Suppressor macrophage (primary cell): ENCODE measurements at regions not wholly inside any gene's neighbourhood (a gene's known extent, or its start where the extent isn't known, plus 50 kb on each side); places are given as distances from the start of the nearest gene placed in this dataset.
A peak's percentile ranks its signal among the peaks of the same experiment; 100 is the strongest.

ENCODE experiments used
- DNase-seq, 4 experiments: peaks; one replicate each; pipeline ENCODE4 v3.0.0-alpha.2; 2020 to 2022

DNA sequence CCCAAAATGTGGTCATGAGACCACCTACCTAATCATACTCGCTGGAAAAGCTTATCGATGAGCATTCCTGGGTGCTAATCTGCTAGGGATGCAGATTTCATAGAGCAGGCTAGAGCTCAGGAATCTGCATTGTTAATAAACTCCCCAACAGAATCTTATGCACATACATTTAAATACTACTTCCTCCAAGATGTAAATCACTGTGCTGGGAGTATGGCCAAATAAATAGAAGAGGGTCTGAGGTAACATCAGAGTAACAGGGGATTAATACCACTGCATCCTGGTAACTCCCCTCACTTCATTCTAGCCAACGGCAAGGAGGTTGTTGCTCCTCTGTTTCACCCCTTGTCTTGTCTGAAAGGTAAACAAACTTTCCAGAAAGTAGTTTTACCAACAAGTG lies 118.3 kb upstream of the SEMA6D start:
- no peak for DNase-seq

- no peak for DNase-seq
Measured at GRCh38 chr15:47599806-47600205, 117.5 kb upstream of the SEMA6D start.

DNA sequence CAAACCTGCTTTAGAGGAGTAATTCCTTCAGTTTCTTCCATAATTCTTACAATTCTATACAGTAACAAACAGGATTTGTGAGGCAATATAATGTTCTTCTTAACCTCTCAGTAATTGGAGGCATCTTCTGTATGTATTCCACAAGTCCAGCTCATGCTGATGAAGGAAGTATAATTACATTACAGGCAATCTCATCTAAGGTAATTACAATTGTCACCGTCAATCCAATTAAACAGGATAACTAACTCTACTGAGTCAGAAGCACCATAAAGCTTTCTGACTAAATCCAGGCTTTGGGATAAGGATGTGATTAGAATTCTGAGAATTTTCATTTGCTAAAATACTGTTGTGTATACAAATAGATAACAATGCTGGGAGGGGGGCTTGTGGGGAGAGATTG lies 115.2 kb upstream of the SEMA6D start:
- no peak for DNase-seq

GRCh38 chr15:47603026-47603425 lies 114.3 kb upstream of the SEMA6D start:
- DNase-seq = no peak

DNA sequence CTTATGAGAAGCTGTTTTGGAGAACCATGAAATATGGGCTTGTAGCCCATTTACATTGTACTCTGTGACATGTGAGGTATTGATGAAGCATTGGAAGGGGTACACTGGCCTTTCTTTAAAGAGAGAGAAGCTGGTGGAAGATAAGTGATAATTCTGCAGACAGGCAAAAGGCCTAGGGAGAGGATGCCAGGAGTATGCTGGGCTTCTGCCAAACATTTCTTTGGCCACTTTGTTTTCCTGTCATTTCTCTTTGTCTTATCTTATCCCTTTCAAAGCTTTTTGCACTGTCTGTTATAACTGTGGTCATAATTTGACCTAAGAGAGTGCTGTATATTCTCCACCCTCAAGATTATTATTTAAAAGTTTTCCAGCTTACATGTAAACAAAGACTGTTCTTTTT lies 109.6 kb upstream of the SEMA6D start:
- DNase-seq = no peak

DNA sequence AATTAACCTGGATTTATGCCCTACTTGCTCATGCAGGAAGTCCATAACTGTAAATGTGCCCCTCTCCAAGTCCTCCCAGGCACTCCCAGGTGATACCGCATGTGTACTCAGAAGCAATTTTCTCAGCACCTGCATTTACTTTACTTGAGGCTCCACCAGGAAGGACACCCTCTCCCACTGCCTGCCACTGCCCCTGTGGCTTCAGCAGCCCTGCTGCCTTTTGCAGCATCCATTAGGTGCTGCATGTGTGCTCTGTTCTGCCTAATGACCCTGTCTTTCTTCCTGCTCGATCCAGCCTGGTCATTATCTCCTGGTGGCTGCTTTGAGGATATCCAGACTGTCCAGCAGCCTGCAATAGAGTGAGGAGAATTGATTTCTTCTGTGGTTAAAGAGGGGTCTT lies 107.6 kb upstream of the SEMA6D start:
- DNase-seq = no peak

GRCh38 chr15:47610736-47611135 lies 106.6 kb upstream of the SEMA6D start:
- DNase-seq = no peak

DNA sequence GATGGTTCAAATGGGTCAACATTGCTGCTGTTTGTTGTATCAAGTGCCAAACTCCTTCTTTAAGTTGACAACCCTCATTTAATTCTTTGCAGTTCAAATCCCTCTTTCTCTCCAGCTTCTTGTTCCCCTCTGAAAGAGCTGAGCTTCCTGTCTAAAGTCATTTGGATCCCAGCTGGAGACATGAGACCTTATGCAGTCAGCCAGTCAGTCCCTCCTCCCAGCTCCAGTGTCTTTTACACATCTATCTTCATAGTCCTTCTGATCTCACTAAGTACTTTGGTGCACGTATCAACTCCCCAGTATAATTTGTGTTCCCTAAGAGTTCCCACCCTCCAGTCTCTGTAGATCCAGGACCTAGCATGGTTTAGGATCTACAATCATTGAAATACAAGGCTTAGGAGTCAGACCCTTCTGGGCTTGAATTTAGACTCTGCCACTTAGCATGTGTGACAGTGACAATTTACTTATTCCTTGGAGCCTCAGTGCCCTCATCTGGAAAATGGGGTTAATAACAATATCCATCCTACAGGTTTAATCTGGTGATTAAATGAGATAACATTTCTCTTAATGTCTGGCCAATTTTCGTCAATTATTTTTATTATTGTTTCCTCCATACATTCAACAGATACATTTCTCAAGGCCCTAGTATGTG lies 102.8 kb upstream of the SEMA6D start:
- peak in 2 of 4 experiments; percentile 2 to 11 for DNase-seq

DNA sequence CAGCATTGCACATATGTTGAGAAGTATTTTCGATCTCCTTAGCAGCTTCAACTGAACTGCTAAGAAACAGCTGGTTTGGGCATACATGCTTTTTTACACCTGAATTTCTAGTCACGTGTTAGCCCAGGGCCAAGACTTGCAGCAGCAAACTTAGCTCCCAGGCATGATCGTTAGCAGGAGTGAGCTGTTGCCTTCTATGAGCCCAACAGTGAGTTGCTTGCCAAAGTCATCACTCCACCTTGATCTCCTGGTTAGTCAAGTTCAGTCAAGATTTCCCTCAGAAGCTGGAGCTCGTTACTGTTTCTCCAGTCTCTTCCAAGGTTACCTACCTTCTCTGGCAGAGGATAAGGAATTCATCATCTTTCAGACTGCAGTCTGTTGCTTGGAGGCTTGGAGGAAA lies 100.4 kb upstream of the SEMA6D start:
- no peak for DNase-seq

- no peak for DNase-seq
Measured at GRCh38 chr15:47618241-47618640, 99.1 kb upstream of the SEMA6D start.

GRCh38 chr15:47620960-47621681 lies 96.2 kb upstream of the SEMA6D start:
- DNase-seq = no peak

DNA sequence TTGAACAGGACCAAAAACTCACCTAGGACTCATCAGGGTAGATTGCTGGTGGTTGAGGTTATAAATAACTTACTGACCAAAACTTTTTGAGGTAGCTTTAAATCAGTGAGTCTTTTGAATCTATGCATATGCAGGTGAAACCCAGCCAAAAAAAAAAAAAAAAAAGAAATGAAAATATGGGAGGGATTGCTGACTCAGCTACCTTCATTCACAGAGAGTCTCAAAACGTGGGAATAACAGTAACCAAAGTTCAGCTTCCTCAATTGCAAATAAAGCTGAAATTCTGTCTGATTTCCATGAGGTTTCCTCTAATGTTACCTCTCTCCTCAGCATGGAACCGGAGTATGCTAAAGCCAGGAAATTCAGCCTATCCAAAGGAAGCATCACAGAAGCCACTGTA lies 95.2 kb upstream of the SEMA6D start:
- no peak for DNase-seq

DNA sequence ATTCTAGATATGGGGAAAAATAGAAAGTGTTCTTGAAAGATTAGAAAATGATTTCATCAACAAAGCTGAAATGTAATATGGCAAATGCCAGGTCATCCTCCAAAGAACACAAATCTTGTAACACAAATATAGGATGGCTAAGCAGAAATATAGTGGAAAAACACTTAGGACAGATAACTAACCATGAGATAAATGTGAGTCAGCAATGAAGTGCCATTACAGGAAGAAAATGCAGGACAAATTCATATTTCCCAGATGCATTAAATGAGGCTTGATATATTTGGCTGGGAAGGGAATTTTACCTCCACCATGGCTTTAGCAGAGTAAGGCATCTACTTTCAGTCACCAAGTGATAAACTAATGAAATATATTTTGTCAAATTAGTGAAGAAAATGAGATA lies 92.8 kb upstream of the SEMA6D start:
- no peak for DNase-seq

DNA sequence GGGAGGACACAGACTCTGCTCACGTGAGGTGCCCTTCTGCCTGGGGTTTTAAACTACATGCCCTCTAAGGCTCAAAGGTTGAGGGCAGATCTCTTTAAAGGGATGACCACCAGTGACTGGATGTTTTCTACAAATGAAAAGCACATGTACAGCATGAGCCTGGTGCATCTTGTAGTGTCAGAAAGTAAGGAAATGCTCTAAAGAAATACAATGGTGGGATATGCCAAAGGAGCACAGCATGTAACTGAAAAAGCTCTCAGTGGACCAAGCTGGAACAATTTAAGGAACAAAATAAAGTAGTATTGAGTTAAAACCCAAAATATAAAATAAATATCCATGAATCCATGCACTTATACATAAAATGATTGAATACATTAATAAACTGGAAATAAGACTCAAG lies 78.3 kb upstream of the SEMA6D start:
- no peak for DNase-seq

DNA sequence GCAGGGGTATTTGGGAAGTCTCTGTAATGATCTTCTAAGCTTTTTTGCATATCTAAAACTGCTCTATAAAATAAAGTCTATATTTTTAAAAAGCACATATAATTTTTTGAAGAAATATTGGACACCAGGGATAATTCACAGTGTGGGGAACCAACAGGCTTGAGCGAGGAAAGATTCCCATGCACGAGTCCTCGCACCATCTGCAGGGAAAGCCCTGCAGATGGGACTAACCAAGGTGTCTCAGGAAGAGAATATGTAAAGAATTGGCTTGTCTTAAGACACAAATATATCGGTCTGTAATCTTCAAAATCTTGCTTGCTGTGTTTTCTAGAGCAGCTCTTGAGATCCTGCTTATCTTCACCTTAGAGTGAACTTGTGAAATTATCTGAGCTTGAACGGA lies 77.2 kb upstream of the SEMA6D start:
- DNase-seq = no peak

DNA sequence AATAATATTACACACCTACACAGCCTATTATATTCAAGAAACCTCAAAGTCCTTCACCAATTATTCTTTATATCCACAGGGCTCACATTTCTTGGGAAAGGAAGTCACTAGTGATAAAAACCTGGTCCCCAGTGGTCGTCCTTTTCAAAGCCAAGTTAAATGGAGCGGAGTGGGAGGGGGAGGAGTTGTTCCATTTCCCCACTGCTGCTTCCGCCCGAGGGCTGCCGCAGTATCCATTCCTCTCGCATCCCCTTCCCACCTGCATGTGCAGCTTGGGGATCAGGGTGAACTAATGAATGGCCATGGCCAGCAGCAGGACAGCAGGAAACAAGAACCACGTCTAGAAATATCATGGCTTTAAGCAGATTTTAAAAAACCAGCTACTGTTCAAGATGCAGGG lies 76.4 kb upstream of the SEMA6D start:
- no peak for DNase-seq

GRCh38 chr15:47644722-47645121 lies 72.6 kb upstream of the SEMA6D start:
- no peak for DNase-seq

GRCh38 chr15:47650564-47650963 lies 66.7 kb upstream of the SEMA6D start:
- DNase-seq = no peak

DNA sequence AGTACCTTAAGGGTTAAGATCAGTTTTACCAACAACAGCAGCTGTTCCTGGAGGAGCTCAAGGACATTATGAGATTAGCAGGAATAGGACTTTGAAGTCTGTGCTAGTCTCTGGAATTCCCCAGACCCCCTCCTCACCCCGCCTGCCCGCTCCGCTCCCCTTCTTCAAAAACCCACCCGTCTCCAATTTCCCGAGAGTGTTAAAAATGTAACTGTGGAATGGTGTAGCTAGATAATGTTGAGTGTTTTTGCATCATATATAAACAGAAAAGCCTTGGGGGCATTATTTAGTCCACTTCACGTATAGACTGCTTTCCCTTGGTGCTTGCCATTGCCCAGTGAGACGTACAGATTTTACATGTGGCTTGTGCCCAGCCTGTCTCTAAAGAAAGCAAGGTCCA lies 65.0 kb upstream of the SEMA6D start:
- DNase-seq = no peak

DNA sequence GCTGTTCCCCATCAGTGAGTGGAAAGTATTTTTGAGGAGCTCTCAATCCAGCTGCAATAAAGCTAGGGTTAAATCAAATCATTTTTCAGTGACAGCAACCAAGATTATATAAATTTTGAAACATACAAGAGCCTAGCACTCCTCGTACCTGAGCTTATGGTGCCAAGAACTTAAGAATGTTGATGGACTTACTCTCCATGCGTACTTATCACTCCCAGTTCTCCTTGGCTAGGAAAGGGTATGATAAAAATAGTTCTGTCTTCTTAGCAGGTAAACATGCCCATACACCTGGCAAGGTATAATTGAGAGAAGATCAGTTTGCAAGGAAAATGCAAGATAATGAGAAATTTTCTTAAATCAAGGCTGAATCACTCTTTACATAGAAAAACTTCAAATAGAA lies 64.5 kb upstream of the SEMA6D start:
- no peak for DNase-seq

DNA sequence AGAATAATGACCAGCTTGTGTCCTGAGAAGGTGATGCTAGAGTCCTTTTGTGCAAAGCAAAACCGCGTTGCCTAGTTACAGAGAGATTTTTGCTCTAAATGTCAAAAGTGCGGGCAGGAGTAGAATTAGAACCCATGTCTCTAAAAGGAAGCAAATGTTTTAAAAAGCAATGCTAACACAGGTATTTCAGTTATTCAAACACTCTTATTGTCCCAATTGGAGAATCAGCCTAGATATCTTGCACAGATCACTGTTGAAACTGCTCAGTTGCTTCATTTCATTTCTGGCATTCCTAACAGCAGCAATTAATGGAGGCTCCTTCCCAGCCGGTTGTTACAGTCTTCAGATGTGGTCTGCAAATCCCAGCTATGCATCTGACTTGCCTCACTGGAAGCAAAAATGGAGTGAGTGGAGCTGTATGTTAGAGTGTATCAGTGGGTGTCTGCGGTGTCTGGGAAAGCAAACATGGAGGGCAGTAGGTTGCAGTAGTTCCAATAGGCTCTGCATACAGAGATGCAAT lies 55.6 kb upstream of the SEMA6D start:
- DNase-seq = no peak

GRCh38 chr15:47663101-47663500 lies 54.2 kb upstream of the SEMA6D start:
- no peak for DNase-seq
